PC-9 (cell line): ENCODE measurements at regions not wholly inside any gene's neighbourhood (a gene's known extent, or its start where the extent isn't known, plus 50 kb on each side); places are given as distances from the start of the nearest gene placed in this dataset.

ENCODE experiments used
- BruUV-seq: library from RNA; stranded (reverse); fragments of 400-500 nt; replicated peaks from 2 replicates; lab custom pipeline; 2021; lab: Mats Ljungman, UMichigan
- CTCF ChIA-PET: fragments of 300-600 bp; sonication (Branson Sonifier 250); formaldehyde crosslinking; loops from one replicate; lab custom pipeline; 2022; ENCODE audit warnings: antibody characterized with exemption; lab: Charles Lee
- POLR2A ChIA-PET: fragments of 300-600 bp; sonication (Branson Sonifier 250); formaldehyde crosslinking; loops from one replicate; lab custom pipeline; 2022; ENCODE audit warnings: antibody characterized with exemption; ENCODE audit not compliant: unreplicated experiment; lab: Charles Lee
- DNase-seq, 2 experiments: peaks; one replicate each; pipeline versions ENCODE4 v3.0.0 to v3.0.0-alpha.2; 2015 to 2022; ENCODE audit warnings: mixed read lengths in 1 of 2
- H2AFZ ChIP-seq: fragments of 200-600 bp; sonication (generic); 2 replicates; pipeline ENCODE4 v1.8.1; 2017; ENCODE audit warnings: antibody characterized with exemption
- H3F3A ChIP-seq: fragments of 200-600 bp; sonication (generic); 2 replicates; pipeline ENCODE4 v1.8.1; 2017; ENCODE audit warnings: antibody characterized with exemption, mild to moderate bottlenecking, low read depth; ENCODE audit not compliant: insufficient read depth
- H3K27ac ChIP-seq: fragments of 200-600 bp; sonication (generic); 2 replicates; pipeline ENCODE4 v1.6.1; 2016; ENCODE audit warnings: mixed run types
- H3K27me3 ChIP-seq: fragments of 200-600 bp; sonication (generic); 2 replicates; pipeline ENCODE4 v1.6.1; 2016; ENCODE audit warnings: low read depth, mixed run types; ENCODE audit not compliant: insufficient read depth
- H3K36me3 ChIP-seq: fragments of 200-600 bp; sonication (generic); 2 replicates; pipeline ENCODE4 v1.6.1; 2016; ENCODE audit warnings: low read depth, mixed run types
- H3K4me1 ChIP-seq: fragments of 200-600 bp; sonication (generic); replicated peaks from 2 replicates; pipeline ENCODE4 v1.6.1; 2016; ENCODE audit warnings: mixed run types; ENCODE audit not compliant: insufficient read depth
- H3K4me2 ChIP-seq: fragments of 200-600 bp; sonication (generic); 2 replicates; pipeline ENCODE4 v1.6.1; 2017; ENCODE audit warnings: mixed run types
- H3K4me3 ChIP-seq: fragments of 200-600 bp; sonication (generic); 2 replicates; pipeline ENCODE4 v1.6.1; 2016; ENCODE audit warnings: mixed run types
- H3K79me2 ChIP-seq: fragments of 200-600 bp; sonication (generic); 2 replicates; pipeline ENCODE4 v1.6.1; 2017; ENCODE audit warnings: low read depth, mixed run types
- H3K9me2 ChIP-seq: fragments of 200-600 bp; sonication (generic); 2 replicates; pipeline ENCODE4 v1.8.1; 2017; ENCODE audit warnings: mild to moderate bottlenecking; ENCODE audit not compliant: insufficient read depth
- H3K9me3 ChIP-seq: fragments of 200-600 bp; sonication (generic); 2 replicates; pipeline ENCODE4 v1.8.1; 2016; ENCODE audit warnings: low read depth; ENCODE audit not compliant: insufficient read depth
- H4K20me1 ChIP-seq: fragments of 200-600 bp; sonication (generic); 2 replicates; pipeline ENCODE4 v1.8.1; 2017; ENCODE audit not compliant: insufficient read depth
- CTCF ChIP-seq: fragments of 200-600 bp; sonication (generic); conservative IDR thresholded peaks from 2 replicates; pipeline ENCODE4 v1.6.1; 2017; ENCODE audit warnings: mixed run types, antibody characterized with exemption, mild to moderate bottlenecking, moderate library complexity
- EZH2 ChIP-seq: fragments of 200-600 bp; sonication (generic); IDR thresholded peaks from 2 replicates; pipeline ENCODE4 v1.8.0; 2017; ENCODE audit warnings: antibody characterized with exemption, low read depth
- intact Hi-C: fragments of 100-400 bp; cut with micrococcal nuclease; formaldehyde crosslinking; loops from one replicate; pipeline ENCODE4 v1.10.0; 2022; ENCODE audit not compliant: unreplicated experiment

DNA sequence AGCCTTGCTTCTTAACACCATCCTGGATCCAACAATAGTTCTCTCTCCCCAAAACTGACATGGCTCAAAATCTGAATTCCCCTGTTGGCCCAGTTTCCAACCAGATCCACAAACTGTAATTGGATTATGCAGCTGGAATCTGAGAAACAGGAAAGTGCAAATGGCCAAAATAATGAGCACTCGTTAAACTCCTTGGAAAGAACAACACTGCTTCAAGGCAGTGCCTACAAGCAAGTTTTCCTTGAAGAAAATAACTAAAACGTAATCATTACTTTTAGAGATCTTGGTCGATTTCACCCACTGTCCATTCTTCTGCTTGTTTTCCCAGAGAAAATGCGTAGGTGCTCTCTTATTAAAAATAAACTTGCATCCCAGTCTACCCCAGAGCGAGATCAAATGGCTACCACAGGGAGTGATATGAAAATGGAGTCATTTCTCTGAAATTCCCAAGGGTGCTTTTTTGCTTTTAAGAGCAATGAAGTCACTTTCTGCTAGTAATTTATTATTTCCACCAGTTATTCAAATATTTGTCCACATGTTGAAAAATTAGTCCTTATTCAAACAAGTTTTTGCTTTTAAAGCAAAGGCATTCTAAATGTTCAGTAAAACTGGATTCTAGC lies 264.2 kb downstream of the C1D start:
- ChIA-PET POLR2A (no interaction called here), CTCF (no interaction called here)
- DNase-seq, result no peak
- TF ChIP-seq CTCF, result no peak
- TF ChIP-seq EZH2, result no peak
- Histone ChIP-seq H3K27ac (no peak overlapping the region), H3K79me2 (no peaks in the 10 kb centered on the region), H3F3A (no peaks in the 10 kb centered on the region), H3K4me2 (no peak overlapping the region), H3K9me3 (no peaks in the 10 kb centered on the region), H3K4me3 (no peak overlapping the region), H3K4me1 (no peaks in the 10 kb centered on the region), H3K9me2 (no peaks in the 10 kb centered on the region), H3K36me3 (no peaks in the 10 kb centered on the region), H4K20me1 (no peaks in the 10 kb centered on the region), H3K27me3 (no peaks in the 10 kb centered on the region), H2AFZ (no peak overlapping the region)
- intact Hi-C loops, result no loop called here
- no TSS peak for BruUV-seq

DNA sequence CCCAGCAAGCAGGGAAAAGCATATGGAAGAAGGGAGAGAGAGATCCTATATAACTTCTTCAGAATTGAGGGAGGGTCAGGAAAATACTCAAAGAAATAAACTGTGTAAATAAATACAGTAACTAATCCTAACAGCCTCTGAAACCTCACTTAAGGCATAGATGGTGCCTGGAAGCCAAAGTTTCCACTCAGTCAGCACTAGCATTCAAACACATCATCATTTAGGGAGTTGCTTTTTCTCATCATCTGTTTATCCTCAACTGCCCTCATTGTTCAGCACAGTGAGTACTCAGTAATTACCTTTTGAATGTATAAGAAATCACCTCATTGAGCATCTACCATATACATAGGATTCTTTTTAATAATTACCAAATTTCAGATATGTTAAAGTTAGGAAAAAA lies 262.9 kb downstream of the C1D start:
- ChIA-PET POLR2A (no interaction called here), CTCF (no interaction called here)
- DNase-seq, result no peak
- H2AFZ ChIP-seq, result no peak overlapping the region
- no peak for TF ChIP-seq EZH2
- no peak for TF ChIP-seq CTCF
- H3K79me2 ChIP-seq, result no peaks in the 10 kb centered on the region
- intact Hi-C loops, result no loop called here
- H3K4me3 ChIP-seq, result no peak overlapping the region
- H3K9me2 ChIP-seq, result no peaks in the 10 kb centered on the region
- H3F3A ChIP-seq, result no peaks in the 10 kb centered on the region
- no peaks in the 10 kb centered on the region for H3K27me3 ChIP-seq
- no peak overlapping the region for H3K4me2 ChIP-seq
- H3K27ac ChIP-seq, result no peak overlapping the region
- H4K20me1 ChIP-seq, result no peaks in the 10 kb centered on the region
- no peaks in the 10 kb centered on the region for H3K4me1 ChIP-seq
- BruUV-seq, result no TSS peak
- H3K9me3 ChIP-seq, result no peaks in the 10 kb centered on the region
- H3K36me3 ChIP-seq, result no peaks in the 10 kb centered on the region

DNA sequence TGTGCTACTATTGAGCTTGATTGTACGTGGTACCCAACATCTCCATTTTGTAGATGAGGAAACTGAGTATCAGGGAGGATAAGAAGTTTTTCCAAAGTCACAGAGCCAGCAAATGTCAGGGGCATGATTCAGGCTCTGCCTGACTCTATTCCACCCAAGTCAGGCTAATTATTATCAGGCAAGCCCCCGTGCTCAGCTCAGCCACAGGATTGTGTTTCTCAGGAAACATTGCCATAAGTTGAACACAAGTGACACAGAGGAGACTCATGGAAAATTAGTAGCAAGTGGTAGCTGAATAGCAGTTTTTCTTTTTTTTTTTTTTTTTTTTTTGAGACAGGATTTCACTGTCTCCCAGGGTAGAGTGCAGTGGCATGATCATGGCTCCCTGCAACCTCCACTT lies 260.5 kb downstream of the C1D start:
- ChIA-PET POLR2A (no interaction called here), CTCF (no interaction called here)
- Histone ChIP-seq H3K4me1 (no peaks in the 10 kb centered on the region), H3K27me3 (no peaks in the 10 kb centered on the region), H3K27ac (no peak overlapping the region), H3K79me2 (no peaks in the 10 kb centered on the region), H3K9me3 (no peaks in the 10 kb centered on the region), H3K9me2 (no peaks in the 10 kb centered on the region), H4K20me1 (no peaks in the 10 kb centered on the region), H3K4me3 (no peak overlapping the region), H3K4me2 (no peak overlapping the region), H2AFZ (no peak overlapping the region), H3F3A (no peaks in the 10 kb centered on the region), H3K36me3 (no peaks in the 10 kb centered on the region)
- DNase-seq, result no peak
- intact Hi-C loops, result no loop called here
- no peak for TF ChIP-seq EZH2
- no peak for TF ChIP-seq CTCF
- no TSS peak for BruUV-seq
